H9 (cell line): ENCODE measurements at regions not wholly inside any gene's neighbourhood (a gene's known extent, or its start where the extent isn't known, plus 50 kb on each side); places are given as distances from the start of the nearest gene placed in this dataset.
A peak's percentile ranks its signal among the peaks of the same experiment; 100 is the strongest.

Experiments used
- DNase-seq: peaks from one replicate; pipeline ENCODE4 v3.0.0-alpha.2; 2017
- H2AFZ ChIP-seq: one replicate; pipeline ENCODE4 v1.6.1; 2013; ENCODE audit warnings: mild to moderate bottlenecking, low read length, control low read depth, moderate library complexity
- H2AK5ac ChIP-seq: 2 replicates; pipeline ENCODE4 v1.6.1; 2013; ENCODE audit warnings: low read length, control low read depth, mixed read lengths; ENCODE audit not compliant: insufficient read length
- H2BK120ac ChIP-seq: one replicate; pipeline ENCODE4 v1.6.1; 2013; ENCODE audit warnings: low read depth, mild to moderate bottlenecking, low read length, control low read depth, inconsistent platforms; ENCODE audit not compliant: poor library complexity, severe bottlenecking
- H2BK12ac ChIP-seq: 2 replicates; pipeline ENCODE4 v1.6.1; 2013; ENCODE audit warnings: low read length, control low read depth, mixed read lengths, low read depth; ENCODE audit not compliant: insufficient read length
- H2BK15ac ChIP-seq: 2 replicates; pipeline ENCODE4 v1.6.1; 2013; ENCODE audit warnings: low read depth, low read length, control low read depth
- H2BK20ac ChIP-seq: one replicate; pipeline ENCODE4 v1.6.1; 2013; ENCODE audit warnings: low read depth, mild to moderate bottlenecking, low read length, control low read depth, inconsistent platforms; ENCODE audit not compliant: poor library complexity, severe bottlenecking
- H2BK5ac ChIP-seq: 2 replicates; pipeline ENCODE4 v1.6.1; 2013; ENCODE audit warnings: low read length, control low read depth, mixed read lengths; ENCODE audit not compliant: insufficient read length
- H3K14ac ChIP-seq: 2 replicates; pipeline ENCODE4 v1.6.1; 2013; ENCODE audit warnings: low read length, control low read depth; ENCODE audit not compliant: insufficient read depth
- H3K18ac ChIP-seq: 2 replicates; pipeline ENCODE4 v1.6.1; 2013; ENCODE audit warnings: low read depth, mild to moderate bottlenecking, mixed read lengths, low read length, control low read depth; ENCODE audit not compliant: insufficient read length
- H3K23ac ChIP-seq: 2 replicates; pipeline ENCODE4 v1.6.1; 2013; ENCODE audit warnings: low read length, control low read depth, mixed read lengths, low read depth; ENCODE audit not compliant: insufficient read length
- H3K23me2 ChIP-seq: 2 replicates; pipeline ENCODE4 v1.6.1; 2013; ENCODE audit warnings: low read depth, mild to moderate bottlenecking, mixed read lengths, low read length, control low read depth; ENCODE audit not compliant: insufficient read length, poor library complexity, severe bottlenecking
- H3K27ac ChIP-seq: 2 replicates; pipeline ENCODE4 v1.5.1; 2013; ENCODE audit warnings: low read length, control low read depth, mixed read lengths, low read depth; ENCODE audit not compliant: insufficient read length
- H3K27me3 ChIP-seq: 2 replicates; pipeline ENCODE4 v1.6.1; 2013; ENCODE audit warnings: low read length, control low read depth, inconsistent platforms; ENCODE audit not compliant: insufficient read depth
- H3K4ac ChIP-seq: 2 replicates; pipeline ENCODE4 v1.6.1; 2013; ENCODE audit warnings: low read depth, mild to moderate bottlenecking, control low read depth, inconsistent platforms, low read length, moderate library complexity
- H3K4me1 ChIP-seq: 2 replicates; pipeline ENCODE4 v1.6.1; 2013; ENCODE audit warnings: low read length, control low read depth, inconsistent platforms; ENCODE audit not compliant: insufficient read depth
- H3K4me2 ChIP-seq: 2 replicates; pipeline ENCODE4 v1.6.1; 2013; ENCODE audit warnings: low read length, control low read depth, mixed read lengths; ENCODE audit not compliant: insufficient read length, insufficient read depth
- H3K56ac ChIP-seq: 2 replicates; pipeline ENCODE4 v1.6.1; 2013; ENCODE audit warnings: low read depth, mild to moderate bottlenecking, mixed read lengths, low read length, control low read depth; ENCODE audit not compliant: insufficient read length
- H3K79me1 ChIP-seq: 2 replicates; pipeline ENCODE4 v1.6.1; 2013; ENCODE audit warnings: low read depth, mild to moderate bottlenecking, moderate library complexity, low read length, control low read depth, inconsistent platforms; ENCODE audit not compliant: insufficient read depth, poor library complexity, severe bottlenecking
- H3K79me2 ChIP-seq: 2 replicates; pipeline ENCODE4 v1.6.1; 2013; ENCODE audit warnings: low read length, control low read depth, inconsistent platforms; ENCODE audit not compliant: insufficient read depth
- H3K9ac ChIP-seq: 2 replicates; pipeline ENCODE4 v1.6.1; 2013; ENCODE audit warnings: low read length, control low read depth, mixed read lengths; ENCODE audit not compliant: insufficient read length; ENCODE audit errors: extremely low read depth
- H3K9me3 ChIP-seq: one replicate; pipeline ENCODE4 v1.6.1; 2013; ENCODE audit warnings: low read depth, low read length, inconsistent platforms; ENCODE audit not compliant: control insufficient read depth
- H3T11ph ChIP-seq: one replicate; pipeline ENCODE4 v1.6.1; 2013; ENCODE audit warnings: mild to moderate bottlenecking, low read length, control low read depth, inconsistent platforms
- H4K20me1 ChIP-seq: one replicate; pipeline ENCODE4 v1.6.1; 2013; ENCODE audit not compliant: control insufficient read depth, insufficient read length, insufficient read depth
- H4K5ac ChIP-seq: 2 replicates; pipeline ENCODE4 v1.6.1; 2013; ENCODE audit warnings: low read depth, mild to moderate bottlenecking, mixed read lengths, low read length, control low read depth; ENCODE audit not compliant: insufficient read length
- H4K8ac ChIP-seq: replicated peaks from 2 replicates; pipeline ENCODE4 v1.6.1; 2013; ENCODE audit warnings: low read length, control low read depth, mixed read lengths, low read depth; ENCODE audit not compliant: insufficient read length
- H4K91ac ChIP-seq: 2 replicates; pipeline ENCODE4 v1.6.1; 2013; ENCODE audit warnings: low read depth, mild to moderate bottlenecking, moderate library complexity, mixed read lengths, low read length, control low read depth; ENCODE audit not compliant: insufficient read length
- H3K27ac Mint-ChIP-seq, 3 experiments: 2 replicates in 2 of 3; 3 replicates in 1 of 3; pipeline ENCODE4 v1.8.0; 2020 to 2021; ENCODE audit warnings: mixed read lengths in 3 of 3, mild to moderate bottlenecking in 1 of 3, moderate library complexity in 1 of 3
- H3K27me3 Mint-ChIP-seq: 2 replicates; pipeline ENCODE4 v1.8.0; 2021; ENCODE audit warnings: low read depth, mild to moderate bottlenecking, moderate library complexity, mixed read lengths
- H3K36me3 Mint-ChIP-seq, 3 experiments: 2 replicates in 2 of 3; 3 replicates in 1 of 3; pipeline ENCODE4 v1.8.0; 2020 to 2021; ENCODE audit warnings: low read depth in 3 of 3, mixed read lengths in 3 of 3; ENCODE audit not compliant: insufficient read depth in 1 of 3
- H3K4me1 Mint-ChIP-seq, 2 experiments: 2 replicates each; pipeline ENCODE4 v1.8.0; 2020; ENCODE audit warnings: mixed read lengths in 2 of 2
- H3K4me3 Mint-ChIP-seq, 2 experiments: 2 replicates in 1 of 2; 3 replicates in 1 of 2; pipeline ENCODE4 v1.8.0; 2020 to 2021; ENCODE audit warnings: mild to moderate bottlenecking in 2 of 2, mixed read lengths in 2 of 2, moderate library complexity in 1 of 2
- H3K9me3 Mint-ChIP-seq, 2 experiments: 2 replicates in 1 of 2; 3 replicates in 1 of 2; pipeline ENCODE4 v1.8.0; 2020; ENCODE audit warnings: mild to moderate bottlenecking in 2 of 2, mixed read lengths in 2 of 2, moderate library complexity in 1 of 2
- WGBS: extraction: QIAGEN DNeasy Blood & Tissue Kit; methylation state at CpG from one replicate; pipeline ENCODE4 v1.1.7; 2013; ENCODE audit warnings: missing lambda C conversion rate, low lambda C conversion rate, mixed read lengths; ENCODE audit not compliant: insufficient read length; ENCODE audit errors: extremely low coverage; 5-methylcytosine and 5-hydroxymethylcytosine counted together
- TF ChIP-seq, protein P1 (sequence below): fragments of 200-600 bp; sonication (generic); conservative IDR thresholded peaks from 3 replicates; pipeline ENCODE4 v1.8.0; 2021; ENCODE audit warnings: antibody characterized with exemption, mild to moderate bottlenecking

DNA sequence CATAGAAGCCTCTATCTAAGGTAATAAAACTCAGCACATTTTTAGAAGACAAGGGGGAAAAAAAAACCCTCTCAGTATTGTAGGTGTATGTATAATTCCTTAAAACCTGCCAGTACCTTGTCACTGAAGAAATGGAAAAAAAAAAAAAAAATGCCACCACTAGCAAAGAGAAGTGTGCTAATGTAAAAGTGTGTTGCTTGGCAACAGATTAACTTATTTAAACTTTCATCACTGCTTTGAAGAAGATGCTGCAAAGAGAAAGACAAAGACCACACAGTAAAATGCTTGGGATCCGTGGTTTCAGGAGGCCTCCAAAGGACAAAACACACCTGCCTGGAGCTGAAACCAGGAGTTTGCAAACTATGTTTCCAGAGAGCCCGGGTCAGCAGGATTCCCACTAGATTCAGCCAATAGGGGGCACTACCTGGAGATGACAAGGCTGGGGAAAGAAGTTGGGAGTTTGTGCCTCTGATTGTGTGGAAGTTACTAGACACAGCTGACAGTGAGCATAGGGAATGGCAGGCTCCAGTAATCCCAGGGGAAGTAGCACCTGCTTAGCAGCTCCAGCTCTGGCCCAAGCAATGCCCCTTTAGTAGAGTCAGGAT is 169.1 kb upstream of the TRIB2 start:
- peaks cover 2% of the 10 kb centered on the region; the same call in 1 of the 2 replicates for H3K27me3 Mint-ChIP-seq
- H3K27ac ChIP-seq: no peak overlapping the region
- peaks cover 2 to 3% of the 10 kb centered on the region in 2 experiments; a peak in 3 of 5 replicates for H3K9me3 Mint-ChIP-seq
- H2BK15ac ChIP-seq: no peak overlapping the region
- H3K4me2 ChIP-seq: no peak overlapping the region
- H4K5ac ChIP-seq: no peak overlapping the region
- no peaks in the 10 kb centered on the region for H3K79me2 ChIP-seq
- TF ChIP-seq, protein P1, sequence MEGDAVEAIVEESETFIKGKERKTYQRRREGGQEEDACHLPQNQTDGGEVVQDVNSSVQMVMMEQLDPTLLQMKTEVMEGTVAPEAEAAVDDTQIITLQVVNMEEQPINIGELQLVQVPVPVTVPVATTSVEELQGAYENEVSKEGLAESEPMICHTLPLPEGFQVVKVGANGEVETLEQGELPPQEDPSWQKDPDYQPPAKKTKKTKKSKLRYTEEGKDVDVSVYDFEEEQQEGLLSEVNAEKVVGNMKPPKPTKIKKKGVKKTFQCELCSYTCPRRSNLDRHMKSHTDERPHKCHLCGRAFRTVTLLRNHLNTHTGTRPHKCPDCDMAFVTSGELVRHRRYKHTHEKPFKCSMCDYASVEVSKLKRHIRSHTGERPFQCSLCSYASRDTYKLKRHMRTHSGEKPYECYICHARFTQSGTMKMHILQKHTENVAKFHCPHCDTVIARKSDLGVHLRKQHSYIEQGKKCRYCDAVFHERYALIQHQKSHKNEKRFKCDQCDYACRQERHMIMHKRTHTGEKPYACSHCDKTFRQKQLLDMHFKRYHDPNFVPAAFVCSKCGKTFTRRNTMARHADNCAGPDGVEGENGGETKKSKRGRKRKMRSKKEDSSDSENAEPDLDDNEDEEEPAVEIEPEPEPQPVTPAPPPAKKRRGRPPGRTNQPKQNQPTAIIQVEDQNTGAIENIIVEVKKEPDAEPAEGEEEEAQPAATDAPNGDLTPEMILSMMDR: peak; percentile 64
- H3K79me1 ChIP-seq: no peaks in the 10 kb centered on the region
- no CpG with 5 or more reads among the region's 2 CpGs for WGBS
- no peak overlapping the region for H2AK5ac ChIP-seq
- peaks cover 6 to 18% of the 10 kb centered on the region in 2 experiments for H3K4me1 Mint-ChIP-seq
- no peak overlapping the region for H3K27ac Mint-ChIP-seq
- H3K27me3 ChIP-seq: no peaks in the 10 kb centered on the region
- no peak overlapping the region for H3K9ac ChIP-seq
- no peak overlapping the region for H3T11ph ChIP-seq
- H4K8ac ChIP-seq: no peak overlapping the region
- no peak overlapping the region for H3K4ac ChIP-seq
- H4K20me1 ChIP-seq: no peaks in the 10 kb centered on the region
- DNase-seq: peak; percentile 50
- no peak overlapping the region for H3K56ac ChIP-seq
- no peak overlapping the region for H2BK20ac ChIP-seq
- no peak overlapping the region for H2BK120ac ChIP-seq
- no peaks in the 10 kb centered on the region for H3K23me2 ChIP-seq
- no peaks in the 10 kb centered on the region for H3K9me3 ChIP-seq
- H3K4me1 ChIP-seq: no peaks in the 10 kb centered on the region
- H3K23ac ChIP-seq: no peak overlapping the region
- H3K36me3 Mint-ChIP-seq: peaks cover 0 to 1% (median 0%) of the 10 kb centered on the region in 3 experiments; a peak in 1 of 7 replicates
- no peak overlapping the region for H3K4me3 Mint-ChIP-seq
- H3K14ac ChIP-seq: no peak overlapping the region
- no peak overlapping the region for H4K91ac ChIP-seq
- no peak overlapping the region for H2BK5ac ChIP-seq
- H2BK12ac ChIP-seq: no peak overlapping the region
- H3K18ac ChIP-seq: no peak overlapping the region
- no peak overlapping the region for H2AFZ ChIP-seq
